ENCODE measurements at regions not wholly inside any gene's neighbourhood (a gene's known extent, or its start where the extent isn't known, plus 50 kb on each side); places are given as distances from the start of the nearest gene placed in this dataset.
"Not testable (repeated sequence)": the region's sequence is repeated elsewhere in the genome, so short reads cannot be mapped to it uniquely, and the experiment has no call there.

- no peak for DNase-seq (ENCODE audit: low spot score)
Observed at GRCh38 chr4:158122501-158122900, 50.3 kb downstream of the GASK1B start.

GRCh38 chr4:158121161-158121579, 51.7 kb downstream of the GASK1B start:
- peak; percentile 98 for DNase-seq (ENCODE audit: low spot score)

GRCh38 chr4:158120645-158121151, 52.1 kb downstream of the GASK1B start:
- peak; percentile 96 for DNase-seq (ENCODE audit: low spot score)

GRCh38 chr4:158112611-158113010, 60.2 kb downstream of the GASK1B start:
- no peak for DNase-seq (ENCODE audit: low spot score)

GRCh38 chr4:158111241-158111640, 61.6 kb downstream of the GASK1B start:
- DNase-seq (ENCODE audit: low spot score): no peak

- no peak for DNase-seq (ENCODE audit: low spot score)
Observed at GRCh38 chr4:158102904-158103303, 69.9 kb downstream of the GASK1B start.

- DNase-seq (ENCODE audit: low spot score): no peak
Observed at GRCh38 chr4:158099686-158100085, 73.1 kb downstream of the GASK1B start.

- no peak for DNase-seq (ENCODE audit: low spot score)
Observed at GRCh38 chr4:158098802-158099201, 74.0 kb downstream of the GASK1B start.

GRCh38 chr4:158094413-158095134, 78.3 kb downstream of the GASK1B start:
- DNase-seq (ENCODE audit: low spot score): peak; percentile 51

- DNase-seq (ENCODE audit: low spot score): peak; percentile 42
Observed at GRCh38 chr4:158090323-158090722, 82.5 kb downstream of the GASK1B start.

- not testable (repeated sequence) for DNase-seq (ENCODE audit: low spot score)
Observed at GRCh38 chr4:158089897-158090296, 82.9 kb downstream of the GASK1B start.

GRCh38 chr4:158080354-158080753, 92.5 kb downstream of the GASK1B start:
- no peak for DNase-seq (ENCODE audit: low spot score)

GRCh38 chr4:158079661-158080060, 93.2 kb downstream of the GASK1B start:
- peak; percentile 60 for DNase-seq (ENCODE audit: low spot score)

- DNase-seq (ENCODE audit: low spot score): no peak
Observed at GRCh38 chr4:158077835-158078234, 95.0 kb downstream of the GASK1B start.

GRCh38 chr4:158074851-158075250, 98.0 kb downstream of the GASK1B start:
- DNase-seq (ENCODE audit: low spot score): no peak

GRCh38 chr4:158071931-158072330, 100.9 kb downstream of the GASK1B start:
- no peak for DNase-seq (ENCODE audit: low spot score)

GRCh38 chr4:158068068-158068467, 104.8 kb downstream of the GASK1B start:
- no peak for DNase-seq (ENCODE audit: low spot score)

GRCh38 chr4:158067646-158068045, 105.2 kb downstream of the GASK1B start:
- DNase-seq (ENCODE audit: low spot score): no peak

- no peak for DNase-seq (ENCODE audit: low spot score)
Observed at GRCh38 chr4:158065603-158066002, 107.2 kb downstream of the GASK1B start.

GRCh38 chr4:158065176-158065575, 107.6 kb downstream of the GASK1B start:
- DNase-seq (ENCODE audit: low spot score): no peak

- peak; percentile 54 for DNase-seq (ENCODE audit: low spot score)
Observed at GRCh38 chr4:158056689-158057245, 116.1 kb downstream of the GASK1B start.

- no peak for DNase-seq (ENCODE audit: low spot score)
Observed at GRCh38 chr4:158055668-158056067, 117.2 kb downstream of the GASK1B start.

- no peak for DNase-seq (ENCODE audit: low spot score)
Observed at GRCh38 chr4:158053801-158054200, 119.0 kb downstream of the GASK1B start.
